ENCODE measurements at regions not wholly inside any gene's neighbourhood (a gene's known extent, or its start where the extent isn't known, plus 50 kb on each side); places are given as distances from the start of the nearest gene placed in this dataset.
A peak's percentile ranks its signal among the peaks of the same experiment; 100 is the strongest.

DNA sequence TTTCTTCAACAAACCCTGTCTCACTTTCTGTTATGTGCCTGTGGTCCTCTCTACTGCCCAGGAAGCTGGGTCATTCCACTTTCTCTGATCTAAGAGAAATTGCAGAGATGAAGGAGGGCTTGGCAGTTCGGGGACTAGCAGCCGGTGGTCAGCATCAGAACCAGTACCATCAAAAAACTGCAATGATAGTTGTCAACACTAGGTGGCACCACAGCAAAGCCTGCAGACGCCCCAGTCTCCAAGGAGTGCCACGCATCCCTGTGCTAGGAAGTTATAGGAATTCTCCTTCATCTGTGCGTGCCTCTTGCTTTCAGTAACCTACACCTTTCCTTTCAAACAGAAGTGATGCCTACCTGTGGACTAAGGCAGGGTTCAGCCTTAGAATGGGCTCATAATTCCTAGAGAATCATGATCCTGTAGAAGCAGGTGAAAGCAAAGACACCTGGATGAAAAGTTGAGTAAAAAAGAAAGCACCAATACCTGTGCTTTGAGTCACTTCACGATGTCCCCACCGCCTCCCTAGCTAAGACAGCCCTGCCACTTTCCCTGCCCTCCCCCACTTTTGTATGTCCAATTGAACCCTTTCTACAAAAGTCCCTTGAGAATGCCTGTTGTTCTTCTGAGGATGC lies 129.2 kb downstream of the ADAMTS1 start:
- ATAC-seq (ENCODE audit: insufficient read depth, low read depth) = peak; percentile 64

DNA sequence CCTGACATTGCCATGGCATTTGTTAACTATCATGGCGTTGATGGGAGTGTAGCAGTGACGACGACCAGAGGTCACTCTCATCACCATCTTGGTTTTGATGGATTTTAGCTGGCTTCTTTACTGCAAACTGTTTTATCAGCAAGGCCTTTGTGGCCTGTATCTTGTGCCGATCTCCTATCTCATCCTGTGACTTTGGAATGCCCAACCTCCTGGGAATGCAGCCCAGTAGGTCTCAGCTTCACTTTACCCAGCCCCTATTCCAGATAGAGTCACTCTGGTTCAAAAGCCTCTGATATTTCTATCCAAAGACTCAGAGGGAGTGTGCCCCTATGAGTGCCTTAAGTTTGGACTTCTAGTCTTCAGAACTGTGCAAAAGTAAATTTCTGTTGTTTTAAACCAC lies 130.1 kb downstream of the ADAMTS1 start:
- H3K4me3 ChIP-seq (ENCODE audit: low read depth in 1 of 2, low read length in 2 of 2) = no peak overlapping the region
- H2AFZ ChIP-seq (ENCODE audit: low read depth, low read length) = 0 out of 2 replicates have a peak overlapping the region, but pooled peaks have one; percentile 2
- no peak overlapping the region for H3K4me2 ChIP-seq (ENCODE audit: insufficient read depth, low read length)
- no peaks in the 10 kb centered on the region for H3K9me3 ChIP-seq (ENCODE audit: insufficient read depth, low read length, severe bottlenecking)
- H4K20me1 ChIP-seq (ENCODE audit: insufficient read depth, low read length) = no peaks in the 10 kb centered on the region
- DNase-seq = no peak
- no peak for TF ChIP-seq EZH2 (IDR thresholded peaks at IDR 0.05; ENCODE audit: borderline replicate concordance, low read depth, low read length, severe bottlenecking)
- no peak for TF ChIP-seq CTCF (IDR thresholded peaks at IDR 0.05; ENCODE audit: borderline replicate concordance, extremely low read depth, low read length, poor library complexity, severe bottlenecking)
- no peak overlapping the region for H3K27ac ChIP-seq (ENCODE audit: low read length)
- ATAC-seq (ENCODE audit: insufficient read depth, low read depth) = no peak
- no peak overlapping the region for H3K9ac ChIP-seq (ENCODE audit: low read depth, low read length)
- H3K27me3 ChIP-seq (ENCODE audit: insufficient read depth, low read length, poor library complexity) = no peaks in the 10 kb centered on the region
- peaks cover 16% of the 10 kb centered on the region for H3K4me1 ChIP-seq (ENCODE audit: insufficient read depth, low read length)
- no peaks in the 10 kb centered on the region for H3K79me2 ChIP-seq (ENCODE audit: insufficient read depth, low read length)
- no peaks in the 10 kb centered on the region for H3K36me3 ChIP-seq (ENCODE audit: insufficient read depth, low read length)

More for the DNA sequence above, 129.2 kb downstream of the ADAMTS1 start:
- no peak overlapping the region for H3K27ac ChIP-seq (ENCODE audit: low read length)
- no peak overlapping the region for H3K4me2 ChIP-seq (ENCODE audit: insufficient read depth, low read length)
- no peak overlapping the region for H3K9ac ChIP-seq (ENCODE audit: low read depth, low read length)
- H3K27me3 ChIP-seq (ENCODE audit: insufficient read depth, low read length, poor library complexity) = no peaks in the 10 kb centered on the region
- TF ChIP-seq CTCF (IDR thresholded peaks at IDR 0.05; ENCODE audit: borderline replicate concordance, extremely low read depth, low read length, poor library complexity, severe bottlenecking) (peak; percentile 71), EZH2 (IDR thresholded peaks at IDR 0.05; ENCODE audit: borderline replicate concordance, low read depth, low read length, severe bottlenecking) (no peak)
- no peak overlapping the region for H3K4me3 ChIP-seq (ENCODE audit: low read depth in 1 of 2, low read length in 2 of 2)
- H3K36me3 ChIP-seq (ENCODE audit: insufficient read depth, low read length) = no peaks in the 10 kb centered on the region
- no peaks in the 10 kb centered on the region for H4K20me1 ChIP-seq (ENCODE audit: insufficient read depth, low read length)
- no peak overlapping the region for H2AFZ ChIP-seq (ENCODE audit: low read depth, low read length)
- no peaks in the 10 kb centered on the region for H3K9me3 ChIP-seq (ENCODE audit: insufficient read depth, low read length, severe bottlenecking)
- H3K4me1 ChIP-seq (ENCODE audit: insufficient read depth, low read length) = peaks cover 13% of the 10 kb centered on the region; the same call in 1 of the 2 replicates
- peak; percentile 29 for DNase-seq
- no peaks in the 10 kb centered on the region for H3K79me2 ChIP-seq (ENCODE audit: insufficient read depth, low read length)

DNA sequence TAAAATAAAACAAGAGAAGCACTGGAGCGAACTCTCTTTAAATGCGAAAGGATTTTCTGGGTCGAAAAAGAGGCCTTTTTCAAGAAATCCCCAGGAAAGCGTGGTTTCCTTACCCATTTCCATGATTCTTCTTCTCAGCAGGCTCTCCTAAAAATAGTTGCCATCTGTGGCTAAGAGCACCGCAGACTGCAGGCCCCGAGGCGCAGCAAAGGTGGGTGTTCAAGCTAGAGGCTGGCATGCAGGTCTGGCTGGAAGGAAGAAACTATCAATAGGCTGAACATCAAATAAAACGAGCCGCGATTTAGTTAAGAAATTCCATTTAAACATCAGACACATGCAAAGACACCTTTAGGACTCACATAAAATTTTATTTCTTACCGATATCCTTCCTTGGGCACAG lies 135.1 kb downstream of the ADAMTS1 start:
- no peak overlapping the region for H3K9ac ChIP-seq (ENCODE audit: low read depth, low read length)
- ATAC-seq (ENCODE audit: insufficient read depth, low read depth) (no peak), DNase-seq (no peak)
- H3K27me3 ChIP-seq (ENCODE audit: insufficient read depth, low read length, poor library complexity) = no peaks in the 10 kb centered on the region
- no peaks in the 10 kb centered on the region for H3K36me3 ChIP-seq (ENCODE audit: insufficient read depth, low read length)
- H2AFZ ChIP-seq (ENCODE audit: low read depth, low read length) = no peak overlapping the region
- H4K20me1 ChIP-seq (ENCODE audit: insufficient read depth, low read length) = no peaks in the 10 kb centered on the region
- H3K9me3 ChIP-seq (ENCODE audit: insufficient read depth, low read length, severe bottlenecking) = no peaks in the 10 kb centered on the region
- H3K4me3 ChIP-seq (ENCODE audit: low read depth in 1 of 2, low read length in 2 of 2) = no peak overlapping the region
- H3K27ac ChIP-seq (ENCODE audit: low read length) = no peak overlapping the region
- H3K4me2 ChIP-seq (ENCODE audit: insufficient read depth, low read length) = no peak overlapping the region
- no peak for TF ChIP-seq EZH2 (IDR thresholded peaks at IDR 0.05; ENCODE audit: borderline replicate concordance, low read depth, low read length, severe bottlenecking)
- no peak for TF ChIP-seq CTCF (IDR thresholded peaks at IDR 0.05; ENCODE audit: borderline replicate concordance, extremely low read depth, low read length, poor library complexity, severe bottlenecking)
- H3K4me1 ChIP-seq (ENCODE audit: insufficient read depth, low read length) = peaks cover 35% of the 10 kb centered on the region
- H3K79me2 ChIP-seq (ENCODE audit: insufficient read depth, low read length) = no peaks in the 10 kb centered on the region
